Erythroblast (primary cell): ENCODE measurements at regions not wholly inside any gene's neighbourhood (a gene's known extent, or its start where the extent isn't known, plus 50 kb on each side); places are given as distances from the start of the nearest gene placed in this dataset.

Experiments
- GATA1 ChIP-seq: IDR thresholded peaks from 2 replicates; pipeline ENCODE4 v1.6.1; 2011; ENCODE audit warnings: low read depth, mild to moderate bottlenecking, control low read depth, low read length, moderate library complexity
- POLR2A ChIP-seq: IDR thresholded peaks from 2 replicates; pipeline ENCODE4 v1.6.1; 2011; ENCODE audit warnings: mild to moderate bottlenecking, low read length

DNA sequence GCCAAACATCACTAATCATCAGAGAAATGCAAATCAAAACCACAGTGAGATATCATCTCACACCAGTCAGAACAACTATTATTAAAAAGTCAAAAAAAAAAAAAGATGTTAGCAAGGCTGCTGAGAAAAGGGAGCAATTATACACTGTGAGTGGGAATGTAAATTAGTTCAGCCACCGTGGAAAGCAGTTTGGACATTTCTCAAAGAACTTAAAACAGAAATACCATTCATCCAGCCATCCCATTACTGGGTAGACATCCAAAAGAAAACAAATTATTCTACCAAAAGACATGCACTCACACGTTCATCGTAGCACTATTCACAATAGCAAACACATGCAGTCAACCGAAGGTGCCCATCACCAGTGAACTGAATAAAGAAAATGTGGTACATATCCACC lies 213.9 kb downstream of the TTLL2 start:
- TF ChIP-seq POLR2A (no peak), GATA1 (no peak)
